Parathyroid adenoma (tissue), 2 donors: ENCODE measurements at regions not wholly inside any gene's neighbourhood (a gene's known extent, or its start where the extent isn't known, plus 50 kb on each side); places are given as distances from the start of the nearest gene placed in this dataset.

Experiments
- H2AFZ ChIP-seq: fragments of 300-600 bp; sonication (generic); one replicate; pipeline ENCODE4 v1.7.0; 2017; ENCODE audit warnings: antibody characterized with exemption, mild to moderate bottlenecking
- H3K27ac ChIP-seq: fragments of 300-600 bp; sonication (generic); one replicate; pipeline ENCODE4 v1.7.0; 2017
- H3K27me3 ChIP-seq: fragments of 300-600 bp; sonication (generic); one replicate; pipeline ENCODE4 v1.7.0; 2017; ENCODE audit warnings: low read length; ENCODE audit not compliant: control insufficient read depth, insufficient read depth
- H3K36me3 ChIP-seq: fragments of 300-600 bp; sonication (generic); one replicate; pipeline ENCODE4 v1.7.0; 2017; ENCODE audit warnings: low read length; ENCODE audit not compliant: control insufficient read depth, insufficient read depth
- H3K4me1 ChIP-seq: fragments of 300-600 bp; sonication (generic); one replicate; pipeline ENCODE4 v1.7.0; 2017; ENCODE audit warnings: control low read depth
- H3K4me2 ChIP-seq: fragments of 300-600 bp; sonication (generic); one replicate; pipeline ENCODE4 v1.7.0; 2017; ENCODE audit warnings: low read length
- H3K4me3 ChIP-seq: fragments of 300-600 bp; sonication (generic); one replicate; pipeline ENCODE4 v1.7.0; 2017; ENCODE audit warnings: low read depth, low read length
- H3K79me2 ChIP-seq: fragments of 300-600 bp; sonication (generic); one replicate; pipeline ENCODE4 v1.7.0; 2017; ENCODE audit warnings: control low read depth
- H3K9ac ChIP-seq: fragments of 300-600 bp; sonication (generic); one replicate; pipeline ENCODE4 v1.7.0; 2017; ENCODE audit warnings: mild to moderate bottlenecking
- H3K9me3 ChIP-seq: fragments of 300-600 bp; sonication (generic); one replicate; pipeline ENCODE4 v1.7.0; 2017; ENCODE audit warnings: low read length; ENCODE audit not compliant: control insufficient read depth
- TF ChIP-seq, protein P1 (sequence below): fragments of 300-600 bp; sonication (generic); IDR thresholded peaks from one replicate; pipeline ENCODE4 v1.7.0; 2017; ENCODE audit warnings: antibody characterized with exemption, mild to moderate bottlenecking
- donor health status: primary hyperparathyroidism.

DNA sequence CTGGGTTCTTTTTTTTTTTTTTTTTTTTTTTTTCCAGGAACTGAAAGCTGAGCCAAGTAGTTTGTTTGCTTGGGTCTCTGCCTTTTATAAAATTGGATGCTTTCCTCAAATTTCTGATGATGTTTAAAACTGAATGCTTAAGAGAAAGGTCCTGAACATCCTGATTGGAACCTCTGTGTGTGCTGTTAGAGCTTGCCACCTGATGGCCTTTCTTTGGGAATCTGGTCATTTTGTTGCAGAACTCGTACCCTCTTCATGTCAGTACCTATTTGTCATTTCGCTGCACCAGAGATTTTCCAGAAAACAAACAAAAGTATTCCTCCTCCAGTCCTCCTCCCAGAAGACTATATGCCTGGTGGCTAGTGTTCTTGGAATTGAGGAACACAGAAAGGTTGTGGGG lies 81.2 kb upstream of the KLF12 start:
- no peak overlapping the region for H3K4me3 ChIP-seq
- no peak overlapping the region for H3K9ac ChIP-seq
- H3K27ac ChIP-seq = no peak overlapping the region
- no peaks in the 10 kb centered on the region for H3K27me3 ChIP-seq
- H3K9me3 ChIP-seq = no peaks in the 10 kb centered on the region
- no peaks in the 10 kb centered on the region for H3K4me1 ChIP-seq
- H3K36me3 ChIP-seq = no peaks in the 10 kb centered on the region
- H2AFZ ChIP-seq = no peak overlapping the region
- H3K4me2 ChIP-seq = no peak overlapping the region
- H3K79me2 ChIP-seq = no peaks in the 10 kb centered on the region
- TF ChIP-seq, protein P1, sequence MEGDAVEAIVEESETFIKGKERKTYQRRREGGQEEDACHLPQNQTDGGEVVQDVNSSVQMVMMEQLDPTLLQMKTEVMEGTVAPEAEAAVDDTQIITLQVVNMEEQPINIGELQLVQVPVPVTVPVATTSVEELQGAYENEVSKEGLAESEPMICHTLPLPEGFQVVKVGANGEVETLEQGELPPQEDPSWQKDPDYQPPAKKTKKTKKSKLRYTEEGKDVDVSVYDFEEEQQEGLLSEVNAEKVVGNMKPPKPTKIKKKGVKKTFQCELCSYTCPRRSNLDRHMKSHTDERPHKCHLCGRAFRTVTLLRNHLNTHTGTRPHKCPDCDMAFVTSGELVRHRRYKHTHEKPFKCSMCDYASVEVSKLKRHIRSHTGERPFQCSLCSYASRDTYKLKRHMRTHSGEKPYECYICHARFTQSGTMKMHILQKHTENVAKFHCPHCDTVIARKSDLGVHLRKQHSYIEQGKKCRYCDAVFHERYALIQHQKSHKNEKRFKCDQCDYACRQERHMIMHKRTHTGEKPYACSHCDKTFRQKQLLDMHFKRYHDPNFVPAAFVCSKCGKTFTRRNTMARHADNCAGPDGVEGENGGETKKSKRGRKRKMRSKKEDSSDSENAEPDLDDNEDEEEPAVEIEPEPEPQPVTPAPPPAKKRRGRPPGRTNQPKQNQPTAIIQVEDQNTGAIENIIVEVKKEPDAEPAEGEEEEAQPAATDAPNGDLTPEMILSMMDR = no peak

DNA sequence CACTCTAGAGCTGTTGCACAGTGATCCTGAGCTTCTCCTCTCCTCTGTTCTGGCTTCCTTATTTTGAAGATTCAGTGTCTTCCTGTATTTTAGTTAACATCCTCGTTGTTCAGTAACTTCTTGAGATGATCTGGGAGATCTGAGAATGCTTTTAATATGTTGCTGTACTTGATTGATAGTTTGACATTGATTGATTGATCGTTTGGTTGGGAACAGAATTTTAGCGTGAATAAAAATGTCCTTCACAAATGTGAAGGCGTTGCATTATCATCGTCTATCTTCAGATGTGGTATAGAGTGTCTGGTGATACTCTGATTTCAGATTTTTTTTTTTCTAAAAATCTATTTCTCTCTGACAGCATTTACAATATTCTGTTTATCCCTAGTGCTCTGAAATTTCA lies 80.1 kb upstream of the KLF12 start:
- Histone ChIP-seq H3K9ac (no peak overlapping the region), H3K27me3 (no peaks in the 10 kb centered on the region), H3K27ac (no peak overlapping the region), H2AFZ (no peak overlapping the region), H3K4me1 (no peaks in the 10 kb centered on the region), H3K79me2 (no peaks in the 10 kb centered on the region), H3K9me3 (no peaks in the 10 kb centered on the region), H3K4me2 (no peak overlapping the region), H3K4me3 (no peak overlapping the region), H3K36me3 (no peaks in the 10 kb centered on the region)
- TF ChIP-seq, protein P1 = no peak

DNA sequence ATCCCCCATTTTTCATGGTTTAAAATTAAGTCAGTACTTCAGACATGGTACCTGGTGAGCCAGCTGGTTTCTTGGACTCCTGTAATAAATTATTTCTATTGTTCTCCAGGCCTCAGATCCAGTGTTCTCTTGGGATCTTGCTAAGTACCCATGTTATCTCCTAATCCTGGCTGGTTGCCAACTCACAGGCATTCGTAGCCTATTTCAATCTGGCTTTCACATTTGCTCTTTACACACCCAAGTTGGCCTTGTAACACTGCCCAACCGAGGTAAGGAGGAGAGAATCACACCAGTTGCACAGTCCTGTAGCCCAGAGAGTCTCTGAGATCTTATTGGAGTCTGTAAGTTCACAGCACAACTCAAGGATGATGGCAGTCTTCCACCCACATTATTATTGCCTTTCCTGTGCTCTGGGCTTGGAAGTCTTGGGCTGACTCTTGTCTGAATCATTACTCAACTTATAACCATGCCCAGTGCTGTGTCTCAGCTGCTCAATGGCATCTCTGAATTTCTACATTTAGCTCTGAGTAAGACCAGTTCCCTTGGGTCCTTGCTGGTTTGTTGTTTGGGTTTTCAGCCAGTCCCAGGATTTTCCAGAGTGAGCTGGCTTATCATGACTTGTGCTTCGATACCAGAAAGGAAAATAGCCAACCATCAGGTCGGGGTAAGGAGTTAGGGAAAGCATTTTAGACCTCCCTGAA lies 76.6 kb upstream of the KLF12 start:
- no peak overlapping the region for H3K27ac ChIP-seq
- no peaks in the 10 kb centered on the region for H3K36me3 ChIP-seq
- no peaks in the 10 kb centered on the region for H3K79me2 ChIP-seq
- H3K9ac ChIP-seq = no peak overlapping the region
- H2AFZ ChIP-seq = no peak overlapping the region
- no peaks in the 10 kb centered on the region for H3K27me3 ChIP-seq
- H3K9me3 ChIP-seq = no peaks in the 10 kb centered on the region
- H3K4me2 ChIP-seq = no peak overlapping the region
- no peaks in the 10 kb centered on the region for H3K4me1 ChIP-seq
- no peak overlapping the region for H3K4me3 ChIP-seq
- TF ChIP-seq, protein P1 = no peak

DNA sequence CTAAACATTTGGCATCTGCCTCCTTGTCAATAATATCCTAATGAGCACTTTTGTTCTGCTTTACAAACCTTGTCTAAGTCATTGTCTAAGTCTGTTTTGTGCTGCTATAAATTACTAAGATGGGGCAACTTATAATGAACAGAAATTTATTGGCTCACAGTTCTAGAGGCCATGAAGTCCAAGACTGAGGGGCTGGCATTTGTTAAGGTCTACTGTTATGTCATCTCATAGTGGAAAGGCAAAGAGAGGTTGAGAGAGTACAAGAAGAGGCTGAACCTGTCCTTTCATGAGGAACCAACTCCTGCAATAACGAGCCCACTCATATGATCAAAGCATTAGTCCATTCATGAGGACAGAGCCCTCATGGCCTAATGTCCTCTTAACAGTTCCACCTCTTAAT lies 72.7 kb upstream of the KLF12 start:
- no peak overlapping the region for H2AFZ ChIP-seq
- H3K27ac ChIP-seq = no peak overlapping the region
- H3K79me2 ChIP-seq = no peaks in the 10 kb centered on the region
- H3K9me3 ChIP-seq = no peaks in the 10 kb centered on the region
- no peak overlapping the region for H3K9ac ChIP-seq
- no peaks in the 10 kb centered on the region for H3K27me3 ChIP-seq
- no peak overlapping the region for H3K4me3 ChIP-seq
- no peaks in the 10 kb centered on the region for H3K4me1 ChIP-seq
- TF ChIP-seq, protein P1 = no peak
- no peak overlapping the region for H3K4me2 ChIP-seq
- no peaks in the 10 kb centered on the region for H3K36me3 ChIP-seq

DNA sequence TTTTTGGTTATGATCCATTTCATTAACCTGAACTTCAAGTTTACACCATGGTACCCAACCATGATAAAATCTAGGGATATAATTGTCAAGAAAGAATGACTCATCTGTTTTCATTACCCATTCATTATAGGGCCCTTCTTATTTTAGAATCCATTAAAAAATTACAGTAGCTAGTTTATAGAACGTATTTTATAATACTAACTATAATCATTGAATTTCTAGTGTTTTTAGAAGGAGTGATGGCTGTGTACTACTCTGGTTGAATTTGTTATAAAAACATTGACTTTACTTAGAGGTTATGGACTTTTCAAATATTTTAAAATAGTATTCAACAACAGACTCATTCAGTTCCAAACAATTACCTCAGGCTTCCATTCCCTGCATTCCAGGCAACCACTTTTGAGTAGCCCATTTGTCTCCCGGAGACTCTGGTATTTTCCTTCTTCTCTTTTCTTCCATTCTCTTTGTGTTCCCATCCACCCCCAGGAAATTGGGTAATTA lies 71.9 kb upstream of the KLF12 start:
- TF ChIP-seq, protein P1 = no peak

More for the DNA sequence above, 71.9 kb upstream of the KLF12 start:
- no peaks in the 10 kb centered on the region for H3K79me2 ChIP-seq
- H2AFZ ChIP-seq = no peak overlapping the region
- no peaks in the 10 kb centered on the region for H3K9me3 ChIP-seq
- no peaks in the 10 kb centered on the region for H3K27me3 ChIP-seq
- no peaks in the 10 kb centered on the region for H3K4me1 ChIP-seq
- no peaks in the 10 kb centered on the region for H3K36me3 ChIP-seq
- no peak overlapping the region for H3K9ac ChIP-seq
- H3K4me3 ChIP-seq = no peak overlapping the region
- H3K27ac ChIP-seq = no peak overlapping the region
- no peak overlapping the region for H3K4me2 ChIP-seq
